Bone marrow (tissue), 2 donors: ENCODE measurements at regions not wholly inside any gene's neighbourhood (a gene's known extent, or its start where the extent isn't known, plus 50 kb on each side); places are given as distances from the start of the nearest gene placed in this dataset.
A peak's percentile ranks its signal among the peaks of the same experiment; 100 is the strongest.

Source experiments
- DNase-seq, 2 donors: peaks; one replicate each; lab custom pipeline; 2025; lab: John Stamatoyannopoulos, UW

GRCh38 chr13:44174769-44175425 is 198.7 kb upstream of the SERP2 start:
- DNase-seq = peak in 1 of 2 donors; percentile 61

GRCh38 chr13:44176173-44176572 is 197.5 kb upstream of the SERP2 start:
- no peak for DNase-seq

- DNase-seq = no peak
Observed at GRCh38 chr13:44180876-44181536, 192.6 kb upstream of the SERP2 start.

DNA sequence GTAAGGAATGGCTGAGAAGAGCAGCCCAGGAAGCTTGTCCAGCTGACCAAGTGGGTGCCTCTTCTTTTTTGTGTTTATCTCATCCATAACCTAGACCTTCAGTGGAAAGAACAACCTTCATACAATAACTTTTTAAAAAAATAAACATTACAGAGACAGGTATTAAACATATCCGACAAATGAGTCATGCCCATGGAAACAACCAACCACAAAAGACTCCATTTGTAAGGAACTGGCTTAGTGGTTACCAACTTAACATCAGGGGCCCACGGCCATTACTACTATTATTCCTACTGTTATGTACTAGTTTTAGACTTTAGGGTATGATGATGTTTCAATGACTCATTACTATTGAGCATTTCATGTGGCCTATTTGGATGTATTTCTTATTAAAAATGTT is 191.7 kb upstream of the SERP2 start:
- DNase-seq = no peak

DNA sequence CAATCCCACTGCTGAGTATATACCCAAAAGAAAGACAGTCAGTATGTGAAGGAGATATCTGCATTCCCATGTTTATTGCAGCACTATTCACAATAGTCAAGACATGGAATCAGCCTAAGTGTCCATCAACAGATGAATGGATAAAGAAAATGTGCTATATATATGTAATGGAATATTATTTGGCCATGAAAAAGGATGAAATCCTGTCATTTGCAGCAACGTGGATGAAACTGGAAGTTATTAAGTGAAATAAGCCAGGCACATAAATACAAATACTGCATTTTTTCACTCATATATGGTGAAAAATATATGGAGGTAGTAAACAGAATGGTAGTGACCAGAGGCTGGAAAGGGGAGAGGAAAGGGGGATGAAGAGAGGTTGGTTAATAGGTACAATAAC is 188.9 kb upstream of the SERP2 start:
- DNase-seq = no peak

- DNase-seq = no peak
Observed at GRCh38 chr13:44188257-44188656, 185.4 kb upstream of the SERP2 start.

GRCh38 chr13:44189085-44189484 is 184.5 kb upstream of the SERP2 start:
- DNase-seq = no peak

DNA sequence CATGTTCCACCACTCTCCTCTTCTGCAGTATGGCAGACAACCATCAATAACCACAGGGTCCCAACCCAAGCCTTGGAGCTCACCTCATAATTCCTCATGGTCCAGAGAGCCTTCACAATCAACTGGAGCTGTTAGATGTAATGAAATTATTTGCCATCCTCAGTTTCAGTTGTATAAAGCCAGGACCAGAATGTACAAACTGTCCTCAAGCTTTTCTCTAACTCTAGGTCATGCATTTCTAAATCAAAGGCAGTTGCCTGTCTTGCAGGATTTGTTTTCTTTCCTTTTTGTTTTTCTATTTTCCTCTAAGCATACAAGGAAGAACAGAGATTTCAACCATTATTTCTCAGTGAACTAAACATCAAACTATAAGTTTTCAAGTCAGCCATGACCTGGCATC is 182.5 kb upstream of the SERP2 start:
- DNase-seq = no peak

DNA sequence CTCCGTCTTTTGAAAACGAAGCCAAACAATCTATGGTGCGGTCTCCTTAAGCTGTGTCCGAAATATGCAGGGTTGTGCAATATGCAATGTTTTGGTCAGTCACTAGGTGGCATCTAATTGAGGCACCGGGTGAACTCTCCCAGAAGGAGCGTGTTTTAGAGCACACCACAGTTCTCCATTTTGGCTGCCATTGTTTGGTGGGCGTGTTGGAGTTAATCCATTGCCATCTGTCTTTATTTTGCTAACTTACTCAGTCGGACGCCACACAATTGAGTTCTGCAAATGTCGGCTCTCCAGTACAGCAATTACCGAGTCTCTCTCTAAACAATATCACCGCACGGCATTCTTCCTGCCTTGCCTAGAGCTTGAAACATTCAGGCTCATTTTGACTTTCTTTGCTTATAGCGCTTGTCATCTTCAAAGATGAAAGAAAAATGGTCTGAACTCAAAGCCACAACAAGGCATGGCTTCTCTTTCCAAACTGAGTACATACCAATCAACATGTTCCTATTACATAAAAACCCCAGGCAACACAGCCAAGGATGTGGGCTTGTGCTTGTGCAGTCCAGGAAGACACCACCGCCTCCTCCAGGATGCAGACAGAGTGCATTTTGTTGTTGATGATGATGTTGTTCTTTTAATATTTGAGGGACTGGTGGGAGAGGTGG is 182.0 kb upstream of the SERP2 start:
- DNase-seq = no peak

DNA sequence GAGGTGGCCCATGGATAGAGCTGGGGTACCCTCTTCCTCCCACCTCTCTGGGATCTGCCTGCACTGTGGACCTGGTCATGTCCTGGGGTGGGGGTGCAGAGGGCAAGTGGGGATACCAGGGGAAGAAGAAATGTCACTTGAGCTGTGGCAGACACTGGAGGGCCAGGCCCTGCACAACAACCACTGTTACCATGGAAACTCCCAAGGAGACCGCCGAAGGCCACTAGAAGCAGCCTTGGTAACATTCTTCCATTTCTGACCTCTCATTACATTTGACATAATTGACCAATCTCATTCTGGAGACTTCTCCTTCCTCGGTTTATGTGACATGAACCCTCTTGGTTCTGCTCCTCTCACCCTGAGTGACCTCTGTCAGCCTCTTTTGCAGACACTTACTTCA is 179.9 kb upstream of the SERP2 start:
- DNase-seq = no peak

DNA sequence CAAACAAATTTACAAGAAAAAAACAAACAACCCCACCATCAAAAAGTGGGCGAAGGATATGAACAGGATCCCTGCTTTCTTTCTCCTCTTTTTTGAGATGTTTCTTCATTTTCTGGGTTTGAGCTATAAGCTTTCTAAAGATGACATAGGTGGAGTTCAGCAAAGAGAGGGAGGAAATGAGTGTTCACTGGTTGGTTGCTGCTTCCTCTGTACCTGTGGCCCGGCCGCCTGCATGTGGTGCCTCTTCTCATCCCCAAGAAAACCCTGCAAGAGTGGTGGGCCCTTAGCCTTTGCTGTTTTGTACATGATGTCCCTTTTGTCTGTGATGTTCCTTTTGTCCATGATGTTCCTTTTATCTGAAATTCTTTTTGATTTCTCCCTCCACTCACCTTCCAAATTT is 178.4 kb upstream of the SERP2 start:
- DNase-seq = no peak

DNA sequence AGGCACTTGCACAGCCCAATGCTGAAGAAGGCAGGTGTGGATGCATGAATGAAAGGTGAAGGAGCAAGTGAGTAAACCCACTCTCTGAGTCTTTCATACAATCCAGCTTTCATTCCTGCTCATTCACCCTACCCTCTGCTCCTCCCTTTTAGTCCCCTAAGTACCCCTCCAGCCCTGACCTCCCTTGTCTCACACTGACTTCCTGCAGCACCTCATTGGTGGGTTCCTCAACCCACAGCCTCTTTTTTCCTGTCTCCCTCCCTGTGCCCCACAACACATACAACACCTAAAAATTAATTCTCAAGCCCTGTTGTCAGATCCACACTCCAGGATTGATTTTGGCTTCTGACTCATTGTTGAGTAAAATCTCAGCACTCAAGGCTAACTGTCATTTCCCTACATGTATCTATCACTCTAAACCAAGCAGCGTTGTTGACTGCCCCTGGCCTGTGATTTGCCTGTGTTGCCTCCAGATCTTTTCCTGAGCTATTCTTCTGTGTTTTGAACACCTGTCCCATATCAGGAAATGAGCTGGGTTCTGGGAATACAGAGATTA is 177.3 kb upstream of the SERP2 start:
- no peak for DNase-seq

GRCh38 chr13:44197791-44198770 is 175.5 kb upstream of the SERP2 start:
- DNase-seq = no peak

GRCh38 chr13:44198826-44199225 is 174.8 kb upstream of the SERP2 start:
- DNase-seq = no peak

- DNase-seq = no peak
Observed at GRCh38 chr13:44199627-44200207, 173.9 kb upstream of the SERP2 start.

DNA sequence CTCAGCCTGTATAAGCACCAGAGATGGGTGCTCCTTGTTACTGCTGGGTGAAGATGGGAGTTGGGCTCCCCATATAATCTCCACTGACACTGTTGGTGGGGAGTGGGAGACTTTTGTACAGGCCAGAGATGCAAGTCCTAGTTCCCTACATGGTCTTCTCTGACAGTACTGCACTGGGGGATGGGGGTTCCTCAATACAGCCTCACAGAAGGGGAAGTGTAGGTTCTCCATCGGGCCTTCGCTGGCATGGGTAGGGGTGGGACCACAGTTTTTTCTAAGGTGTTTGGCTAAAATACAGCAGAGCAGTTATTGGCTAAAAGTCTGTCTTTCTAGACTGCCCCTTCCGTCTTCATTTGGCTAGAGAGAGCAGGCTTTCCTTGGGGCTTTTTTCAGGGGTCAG is 167.2 kb upstream of the SERP2 start:
- DNase-seq = peak in 1 of 2 donors; percentile 48

DNA sequence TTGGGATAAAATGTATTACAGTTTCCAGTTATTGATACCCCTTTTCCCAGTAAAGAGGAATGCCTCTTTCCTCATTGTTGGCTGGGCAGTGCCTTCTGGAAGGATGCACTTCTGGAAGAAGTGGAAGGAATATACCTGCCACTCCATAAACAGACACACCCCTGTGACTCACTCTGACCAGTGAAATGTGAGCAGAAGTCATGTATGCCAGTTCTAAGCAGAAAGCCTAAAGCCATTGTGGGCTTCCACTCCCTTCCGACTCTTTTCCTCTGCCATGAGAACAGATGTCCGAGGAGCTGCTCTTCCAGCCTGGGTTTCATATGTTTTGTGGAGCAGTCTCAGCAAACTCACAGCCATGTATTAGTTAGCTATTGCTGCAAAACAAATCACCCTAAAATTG is 166.1 kb upstream of the SERP2 start:
- no peak for DNase-seq

GRCh38 chr13:44210525-44210924 is 163.1 kb upstream of the SERP2 start:
- DNase-seq = no peak

- DNase-seq = no peak
Observed at GRCh38 chr13:44211286-44211685, 162.3 kb upstream of the SERP2 start.

GRCh38 chr13:44211704-44212346 is 161.8 kb upstream of the SERP2 start:
- DNase-seq = no peak
